T-helper 1 cell treated with Interleukin-12 subunit alpha and Interleukin-12 subunit beta and Interleukin-4 antibody, amounts not matched to agents 30 μg/mL and 1 μg/mL, for 36 hours (primary cell): ENCODE measurements at regions not wholly inside any gene's neighbourhood (a gene's known extent, or its start where the extent isn't known, plus 50 kb on each side); places are given as distances from the start of the nearest gene placed in this dataset.
"Not testable (repeated sequence)": the region's sequence is repeated elsewhere in the genome, so short reads cannot be mapped to it uniquely, and the experiment has no call there.

ENCODE experiments used
- H3K27ac Mint-ChIP-seq: one replicate; pipeline ENCODE4 v1.8.0; 2021; ENCODE audit warnings: mild to moderate bottlenecking, mixed read lengths
- H3K27me3 Mint-ChIP-seq: one replicate; pipeline ENCODE4 v1.8.0; 2021; ENCODE audit warnings: low read depth, mixed read lengths
- H3K36me3 Mint-ChIP-seq: one replicate; pipeline ENCODE4 v1.8.0; 2021; ENCODE audit warnings: low read depth, mixed read lengths
- H3K4me1 Mint-ChIP-seq: one replicate; pipeline ENCODE4 v1.8.0; 2021; ENCODE audit warnings: low read depth, mixed read lengths
- H3K4me3 Mint-ChIP-seq: one replicate; pipeline ENCODE4 v1.8.0; 2021; ENCODE audit warnings: mild to moderate bottlenecking, moderate library complexity, mixed read lengths
- H3K9me3 Mint-ChIP-seq: one replicate; pipeline ENCODE4 v1.8.0; 2021; ENCODE audit warnings: mixed read lengths

DNA sequence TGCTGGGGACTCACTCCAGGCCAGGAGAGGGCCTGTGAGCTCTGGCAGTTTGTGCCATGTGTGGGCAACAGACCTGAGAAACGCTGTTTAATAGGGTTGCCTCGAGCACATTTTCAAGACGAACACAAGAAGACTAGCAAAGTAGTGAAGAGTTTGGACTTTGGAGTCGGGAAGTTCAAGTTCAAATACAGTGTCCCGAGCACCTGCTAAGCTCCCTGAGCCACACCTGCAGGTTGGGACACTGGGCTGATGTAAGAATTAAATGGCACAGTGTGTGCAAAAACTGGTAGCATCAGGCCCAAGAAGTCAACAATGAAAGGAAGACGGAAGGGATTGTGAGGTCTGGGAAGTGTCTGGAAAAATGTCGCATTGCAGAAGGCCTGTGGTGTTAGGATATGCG is 112.8 kb upstream of the PABPC3 start:
- peaks cover 27% of the 10 kb centered on the region for H3K27me3 Mint-ChIP-seq
- no peaks in the 10 kb centered on the region for H3K4me1 Mint-ChIP-seq
- H3K4me3 Mint-ChIP-seq: no peak overlapping the region
- no peaks in the 10 kb centered on the region for H3K36me3 Mint-ChIP-seq
- H3K27ac Mint-ChIP-seq: no peak overlapping the region
- no peaks in the 10 kb centered on the region for H3K9me3 Mint-ChIP-seq

DNA sequence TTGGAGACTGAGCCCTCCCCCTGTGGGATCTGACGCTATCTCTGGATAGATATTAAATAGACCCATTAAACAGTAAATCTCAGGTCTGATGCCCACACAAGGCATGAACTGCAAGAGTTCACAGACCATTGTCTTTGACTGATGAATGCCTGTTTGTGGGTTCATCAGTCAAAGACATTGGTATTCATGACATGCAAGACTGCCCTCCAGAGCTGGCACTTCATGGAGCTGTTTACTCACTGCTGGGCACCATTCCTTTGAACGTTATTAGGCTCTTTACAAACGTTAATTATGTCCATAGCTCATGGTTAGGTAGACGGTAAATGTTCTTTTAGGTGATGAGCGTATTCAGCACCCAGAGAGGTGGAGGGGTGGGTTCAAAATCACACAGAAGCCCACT is 111.8 kb upstream of the PABPC3 start:
- Mint-ChIP-seq H3K4me1 (peaks cover under 1% of the 10 kb centered on the region), H3K4me3 (no peak overlapping the region), H3K27ac (no peak overlapping the region), H3K9me3 (no peaks in the 10 kb centered on the region), H3K27me3 (peaks cover 32% of the 10 kb centered on the region), H3K36me3 (no peaks in the 10 kb centered on the region)

DNA sequence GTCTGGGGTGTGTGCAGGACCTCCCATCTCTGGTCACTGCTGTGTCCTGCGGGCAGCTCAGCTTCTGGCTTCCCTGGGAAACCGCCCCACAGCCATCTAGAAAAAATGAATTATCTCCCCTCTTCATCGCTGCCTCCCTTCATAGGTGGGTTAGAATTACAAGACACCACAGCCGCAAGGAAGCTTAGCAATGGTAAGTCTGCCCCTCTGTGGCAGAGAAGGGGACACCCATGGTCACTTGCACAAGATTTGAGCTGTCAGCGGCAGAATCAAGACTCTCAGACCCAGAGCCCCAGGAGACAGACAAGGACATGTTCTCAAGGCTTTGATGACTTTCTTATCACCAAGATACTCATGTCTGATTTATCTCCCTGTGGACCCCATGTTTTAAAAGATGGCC is 110.8 kb upstream of the PABPC3 start:
- Mint-ChIP-seq H3K27ac (no peak overlapping the region), H3K4me1 (peaks cover 2% of the 10 kb centered on the region), H3K9me3 (no peaks in the 10 kb centered on the region), H3K4me3 (no peak overlapping the region), H3K36me3 (no peaks in the 10 kb centered on the region), H3K27me3 (peaks cover 25% of the 10 kb centered on the region)

DNA sequence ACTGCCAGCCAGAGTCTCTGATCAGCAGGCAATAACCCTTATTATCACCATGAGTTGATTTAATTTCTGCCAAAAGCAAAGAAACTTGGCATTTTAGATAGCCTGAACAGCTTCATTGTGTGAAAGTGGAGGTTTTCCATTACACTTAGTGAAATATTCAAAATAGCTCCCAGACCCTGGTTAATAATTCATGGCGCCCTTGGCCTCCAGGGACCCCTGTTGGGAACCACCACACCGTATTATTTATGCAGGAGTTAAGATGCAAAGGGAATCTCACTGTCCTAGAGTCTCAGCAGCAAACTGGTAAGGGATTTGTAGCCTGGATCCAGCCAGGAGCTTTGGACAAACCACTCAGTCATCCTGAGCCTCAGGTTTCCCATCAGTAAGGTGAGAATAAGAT is 110.0 kb upstream of the PABPC3 start:
- H3K9me3 Mint-ChIP-seq: no peaks in the 10 kb centered on the region
- no peak overlapping the region for H3K4me3 Mint-ChIP-seq
- H3K36me3 Mint-ChIP-seq: no peaks in the 10 kb centered on the region
- peaks cover 29% of the 10 kb centered on the region for H3K27me3 Mint-ChIP-seq
- no peak overlapping the region for H3K27ac Mint-ChIP-seq
- peaks cover 2% of the 10 kb centered on the region for H3K4me1 Mint-ChIP-seq

DNA sequence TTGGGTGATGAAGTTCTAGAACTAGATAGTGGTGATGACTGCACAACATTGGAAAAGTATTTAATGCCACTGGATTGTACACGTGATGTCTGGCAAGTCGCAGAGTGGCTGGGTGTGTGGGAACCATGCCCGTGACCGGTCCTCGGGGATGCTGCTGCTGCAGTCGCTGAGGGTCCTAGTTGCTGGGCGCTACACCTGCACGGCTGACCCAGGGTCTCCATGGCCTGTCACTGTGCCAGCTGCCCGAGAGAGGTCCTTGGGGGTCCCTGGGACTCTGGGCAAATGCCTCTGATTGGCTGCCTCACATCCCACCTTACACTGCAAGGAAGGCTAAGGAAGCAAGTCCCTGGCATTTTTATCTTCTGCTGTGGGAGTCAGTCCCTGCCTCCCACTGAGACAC is 109.1 kb upstream of the PABPC3 start:
- no peaks in the 10 kb centered on the region for H3K9me3 Mint-ChIP-seq
- H3K27ac Mint-ChIP-seq: no peak overlapping the region
- no peaks in the 10 kb centered on the region for H3K36me3 Mint-ChIP-seq
- H3K27me3 Mint-ChIP-seq: peaks cover 32% of the 10 kb centered on the region
- no peak overlapping the region for H3K4me3 Mint-ChIP-seq
- H3K4me1 Mint-ChIP-seq: peaks cover 2% of the 10 kb centered on the region

DNA sequence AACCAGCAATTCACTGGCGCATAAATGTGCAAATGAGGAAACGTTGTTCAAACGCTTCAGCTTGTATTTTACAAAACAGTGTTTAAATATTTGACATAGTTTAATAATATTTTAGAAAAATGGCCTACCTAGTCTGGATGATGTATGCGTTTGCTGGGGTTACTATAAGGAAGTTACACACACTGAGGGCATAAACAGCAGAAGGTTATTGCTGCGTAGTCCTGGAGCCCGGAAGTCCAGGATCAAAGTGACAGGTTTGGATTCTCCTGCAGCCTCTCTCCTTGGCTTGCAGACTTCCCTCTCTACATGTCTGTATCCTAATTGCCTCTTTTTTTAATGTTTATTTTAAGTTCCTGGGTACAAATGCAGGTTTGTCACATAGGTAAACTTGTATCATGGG is 106.0 kb upstream of the PABPC3 start:
- H3K4me1 Mint-ChIP-seq, H3K36me3 Mint-ChIP-seq, H3K27ac Mint-ChIP-seq, H3K9me3 Mint-ChIP-seq, H3K4me3 Mint-ChIP-seq: not testable (repeated sequence)
- peaks cover 29% of the 10 kb centered on the region for H3K27me3 Mint-ChIP-seq

DNA sequence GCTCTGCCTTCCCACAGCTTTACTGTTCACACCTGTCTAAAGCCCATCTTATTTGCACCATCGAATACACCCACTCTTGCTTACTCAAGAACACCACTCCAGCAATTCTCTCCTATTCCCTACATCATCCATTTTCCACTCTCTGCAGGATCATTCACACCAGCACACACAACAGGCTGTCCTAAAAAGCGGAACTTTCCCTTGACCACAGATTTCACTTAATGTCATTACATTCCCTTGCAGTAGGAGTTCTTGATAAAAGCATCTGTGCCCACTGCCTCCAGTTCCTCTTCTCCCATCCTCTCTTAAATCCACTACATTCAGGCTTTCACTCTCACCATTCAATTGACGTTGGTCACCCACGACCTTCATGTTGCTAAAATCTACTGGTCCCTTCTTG is 103.0 kb upstream of the PABPC3 start:
- H3K36me3 Mint-ChIP-seq, H3K4me1 Mint-ChIP-seq, H3K4me3 Mint-ChIP-seq, H3K9me3 Mint-ChIP-seq, H3K27ac Mint-ChIP-seq: not testable (repeated sequence)
- peaks cover 24% of the 10 kb centered on the region for H3K27me3 Mint-ChIP-seq

DNA sequence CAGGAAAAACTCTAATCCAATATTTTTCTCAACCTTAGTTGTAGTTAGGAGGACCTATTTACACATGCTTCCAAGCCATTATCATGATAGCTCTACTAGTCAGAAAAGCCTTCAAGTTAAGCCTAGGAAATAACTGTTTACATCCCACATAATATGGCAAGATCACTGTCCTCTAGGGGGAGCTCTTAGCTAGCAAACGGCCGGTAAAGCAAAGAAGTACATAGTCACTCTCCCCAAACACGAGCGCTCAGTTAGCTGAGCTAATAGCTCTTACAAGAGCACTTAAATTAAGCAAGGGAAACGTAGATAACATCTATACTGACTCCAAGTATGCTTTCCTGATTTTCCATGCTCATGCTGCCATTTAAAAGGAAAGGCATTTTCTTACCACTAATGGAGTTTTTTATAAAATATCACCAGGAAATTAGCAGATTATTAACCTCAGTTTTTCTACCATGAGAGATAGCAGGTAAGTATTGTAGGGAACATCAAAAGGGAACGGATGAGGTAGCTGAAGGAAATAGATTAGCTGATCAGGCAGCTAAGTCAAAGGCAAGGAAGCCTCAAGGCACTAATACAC is 100.6 kb upstream of the PABPC3 start:
- peaks cover 24% of the 10 kb centered on the region for H3K27me3 Mint-ChIP-seq
- no peaks in the 10 kb centered on the region for H3K4me1 Mint-ChIP-seq
- no peaks in the 10 kb centered on the region for H3K36me3 Mint-ChIP-seq
- H3K4me3 Mint-ChIP-seq: no peak overlapping the region
- no peak overlapping the region for H3K27ac Mint-ChIP-seq
- no peaks in the 10 kb centered on the region for H3K9me3 Mint-ChIP-seq

DNA sequence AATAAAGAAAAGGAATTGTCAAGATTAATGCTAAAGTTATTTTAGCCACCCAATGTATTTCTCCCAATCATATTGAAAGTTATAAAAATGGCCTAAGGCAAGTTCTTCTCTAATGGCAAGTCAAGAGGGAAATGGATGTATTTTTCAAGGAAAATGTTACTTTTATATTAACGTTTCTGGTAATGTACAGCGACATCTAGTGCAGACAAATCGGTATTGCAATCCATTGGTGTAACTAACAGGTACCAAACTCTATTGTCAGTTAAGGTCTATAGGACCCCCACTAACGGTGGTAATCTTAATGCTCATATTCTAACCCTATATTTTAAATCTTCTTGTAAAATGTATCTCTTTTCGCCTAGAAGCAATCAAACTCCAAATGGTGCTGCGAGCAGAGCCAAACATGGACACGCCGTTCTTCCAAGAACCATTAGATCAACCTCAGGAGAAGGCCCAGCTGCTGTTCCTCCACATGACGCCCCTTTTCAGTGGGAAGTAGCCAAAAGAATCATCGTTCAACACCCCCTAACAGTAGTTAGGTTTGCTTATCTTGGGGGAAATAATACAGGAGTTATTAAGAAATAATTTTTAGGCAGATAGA is 98.5 kb upstream of the PABPC3 start:
- Mint-ChIP-seq H3K4me1 (no peaks in the 10 kb centered on the region), H3K9me3 (no peaks in the 10 kb centered on the region), H3K27me3 (peaks cover 30% of the 10 kb centered on the region), H3K27ac (no peak overlapping the region), H3K36me3 (no peaks in the 10 kb centered on the region), H3K4me3 (no peak overlapping the region)

DNA sequence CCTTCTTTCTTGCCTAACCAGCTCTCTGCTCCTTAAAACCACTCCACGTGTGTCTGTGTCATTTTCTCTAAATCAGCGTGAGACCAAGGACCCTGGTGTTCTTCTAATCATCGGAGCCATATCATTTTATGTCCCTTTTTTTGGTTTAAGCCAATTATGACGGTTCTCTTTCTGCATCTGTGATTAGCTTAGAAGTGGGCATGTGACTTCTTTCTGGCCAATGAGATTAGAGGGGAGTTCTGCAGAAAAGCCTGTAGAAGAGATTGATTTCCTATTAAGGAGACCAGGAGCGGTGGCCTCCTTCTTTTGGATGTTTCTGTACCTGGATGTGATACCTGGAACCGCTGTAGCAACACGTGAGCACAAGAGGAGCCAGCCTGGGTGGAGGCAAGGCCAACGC is 97.5 kb upstream of the PABPC3 start:
- peaks cover 33% of the 10 kb centered on the region for H3K27me3 Mint-ChIP-seq

DNA sequence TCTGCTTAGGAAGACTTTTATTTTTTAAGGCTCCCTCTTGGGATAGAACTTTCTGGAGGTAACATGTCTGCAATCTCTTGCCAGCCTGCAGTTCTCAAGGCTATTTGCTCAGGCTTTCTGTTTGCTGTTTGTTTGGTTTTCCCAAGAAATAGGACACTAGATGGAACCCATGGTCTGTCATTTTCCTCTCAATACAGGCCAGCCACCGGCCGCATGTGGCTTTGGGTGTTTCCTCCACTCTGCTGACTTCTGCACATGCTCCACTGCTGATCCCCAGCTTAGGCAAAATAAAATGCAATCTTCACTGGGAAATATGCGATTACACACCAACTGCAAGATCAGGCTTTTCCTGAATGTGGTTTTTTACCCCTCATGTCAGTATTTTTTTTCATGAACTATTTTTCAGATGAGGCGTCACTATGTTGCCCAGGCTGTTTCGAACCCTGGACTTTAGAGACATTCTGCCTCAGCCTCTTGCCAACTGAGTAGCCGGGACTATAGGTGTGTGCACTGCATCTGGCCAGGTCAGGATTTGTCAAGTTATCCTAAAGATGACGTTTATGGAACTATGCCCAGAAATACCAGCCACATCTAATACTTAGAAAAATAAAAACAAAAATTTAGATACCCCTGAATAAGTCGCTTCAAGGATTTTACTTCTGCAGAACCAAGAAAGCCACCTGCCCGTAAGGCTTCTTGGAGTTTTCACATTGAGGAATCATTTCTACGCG is 94.3 kb upstream of the PABPC3 start:
- peaks cover 5% of the 10 kb centered on the region for H3K4me1 Mint-ChIP-seq
- no peak overlapping the region for H3K27ac Mint-ChIP-seq
- no peaks in the 10 kb centered on the region for H3K36me3 Mint-ChIP-seq
- H3K9me3 Mint-ChIP-seq: no peaks in the 10 kb centered on the region
- no peak overlapping the region for H3K4me3 Mint-ChIP-seq
- H3K27me3 Mint-ChIP-seq: peaks cover 44% of the 10 kb centered on the region

More for the DNA sequence above, 97.5 kb upstream of the PABPC3 start:
- Mint-ChIP-seq H3K27ac (no peak overlapping the region), H3K9me3 (no peaks in the 10 kb centered on the region), H3K4me3 (no peak overlapping the region), H3K4me1 (no peaks in the 10 kb centered on the region), H3K36me3 (no peaks in the 10 kb centered on the region)

DNA sequence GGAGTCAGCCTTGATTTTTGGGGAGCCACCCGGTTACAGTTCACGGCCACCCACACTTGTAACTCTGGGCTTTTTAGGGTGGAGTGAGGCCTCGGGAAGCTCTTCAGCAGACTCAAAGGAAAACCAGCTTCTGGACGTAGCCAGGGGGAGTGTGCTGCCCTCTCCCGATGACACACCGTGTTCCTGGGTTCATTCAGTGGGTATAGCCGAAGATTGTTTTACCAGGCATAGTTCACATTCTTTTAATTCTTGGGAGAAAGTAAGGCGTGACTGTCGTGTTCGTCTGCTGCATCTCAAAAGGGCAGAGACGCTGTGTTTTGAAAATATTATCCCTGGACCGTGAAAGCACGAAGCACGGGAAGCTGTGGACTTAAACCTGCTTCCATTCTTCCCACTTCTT is 93.6 kb upstream of the PABPC3 start:
- H3K4me3 Mint-ChIP-seq, H3K9me3 Mint-ChIP-seq, H3K4me1 Mint-ChIP-seq, H3K27ac Mint-ChIP-seq, H3K36me3 Mint-ChIP-seq: not testable (repeated sequence)
- peaks cover 46% of the 10 kb centered on the region for H3K27me3 Mint-ChIP-seq

DNA sequence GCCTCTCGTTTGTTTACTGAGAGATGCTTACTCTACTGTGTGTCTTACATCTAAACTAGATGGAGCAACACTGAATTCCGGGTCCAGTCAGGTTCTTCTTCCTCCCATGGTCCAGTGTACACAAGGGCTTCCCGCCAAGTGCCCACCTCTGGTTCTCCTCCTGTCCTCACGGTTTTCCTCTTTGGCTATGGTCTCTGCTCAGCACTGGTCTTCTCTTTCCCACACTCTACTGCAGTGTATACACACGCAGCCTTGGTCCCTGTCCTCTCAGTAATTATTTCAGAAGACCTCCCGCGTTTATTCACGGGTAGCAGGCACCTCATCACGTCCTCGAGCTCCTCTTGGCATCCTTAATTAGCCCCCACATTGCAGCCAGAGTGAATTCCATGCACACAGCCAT is 91.4 kb upstream of the PABPC3 start:
- H3K36me3 Mint-ChIP-seq, H3K27ac Mint-ChIP-seq, H3K4me3 Mint-ChIP-seq, H3K9me3 Mint-ChIP-seq, H3K4me1 Mint-ChIP-seq: not testable (repeated sequence)
- peaks cover 63% of the 10 kb centered on the region for H3K27me3 Mint-ChIP-seq

DNA sequence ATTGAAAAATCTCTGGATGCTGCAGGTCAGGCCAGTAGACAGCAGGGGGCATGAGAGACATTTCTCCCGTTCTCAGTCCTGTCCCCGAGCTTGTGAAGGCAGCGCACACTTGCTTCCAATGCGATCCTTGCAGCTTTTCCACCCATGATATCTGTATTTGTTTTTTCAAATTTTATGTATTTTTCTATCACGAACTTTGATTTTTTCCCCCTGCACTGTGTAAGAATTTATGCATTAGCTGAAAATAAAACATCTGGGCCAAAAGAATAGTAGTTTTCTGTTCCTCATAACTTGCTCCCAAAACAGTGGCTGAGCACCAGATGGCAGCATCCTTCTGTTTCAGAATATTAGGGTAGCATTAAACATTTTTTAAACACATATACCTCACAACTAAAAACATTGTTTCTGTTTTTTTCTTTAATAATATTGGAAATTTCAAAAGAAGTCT is 90.9 kb upstream of the PABPC3 start:
- H3K27me3 Mint-ChIP-seq: peaks cover 61% of the 10 kb centered on the region
- not testable (repeated sequence) for H3K36me3 Mint-ChIP-seq, H3K4me3 Mint-ChIP-seq, H3K4me1 Mint-ChIP-seq, H3K9me3 Mint-ChIP-seq, H3K27ac Mint-ChIP-seq

DNA sequence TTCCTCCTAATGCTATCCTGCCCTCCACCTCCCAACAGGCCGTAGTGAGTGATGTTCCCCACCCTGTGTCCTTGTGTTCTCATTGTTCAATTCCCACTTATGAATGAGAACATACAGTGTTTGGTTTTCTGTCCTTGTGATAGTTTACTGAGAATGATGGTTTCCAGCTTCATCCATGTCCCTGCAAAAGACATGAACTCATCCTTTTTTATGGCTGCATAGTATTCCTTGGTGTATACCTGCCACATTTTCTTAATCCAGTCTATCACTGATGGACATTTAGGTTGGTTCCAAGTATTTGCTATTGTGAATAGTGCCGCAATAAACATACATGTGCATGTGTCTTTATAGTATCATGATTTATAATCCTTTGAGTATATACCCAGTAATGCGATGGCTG is 88.5 kb upstream of the PABPC3 start:
- H3K36me3 Mint-ChIP-seq, H3K9me3 Mint-ChIP-seq, H3K4me3 Mint-ChIP-seq, H3K4me1 Mint-ChIP-seq, H3K27ac Mint-ChIP-seq: not testable (repeated sequence)
- H3K27me3 Mint-ChIP-seq: peaks cover 54% of the 10 kb centered on the region
